GM06990 (cell line): ENCODE measurements at regions not wholly inside any gene's neighbourhood (a gene's known extent, or its start where the extent isn't known, plus 50 kb on each side); places are given as distances from the start of the nearest gene placed in this dataset.

Experiments
- DNase-seq: peaks from one replicate; pipeline ENCODE4 v3.0.0-alpha.2; 2011; ENCODE audit not compliant: insufficient read length; ENCODE audit errors: extremely low read depth
- H3K27me3 ChIP-seq: replicated peaks from 2 replicates; pipeline ENCODE4 v1.6.0; 2011; ENCODE audit warnings: low read length; ENCODE audit not compliant: control insufficient read depth, insufficient read depth
- H3K36me3 ChIP-seq: 2 replicates; pipeline ENCODE4 v1.5.1; 2011; ENCODE audit warnings: low read length; ENCODE audit not compliant: control insufficient read depth, insufficient read depth
- H3K4me3 ChIP-seq: replicated peaks from 2 replicates; pipeline ENCODE4 v1.5.1; 2011; ENCODE audit warnings: low read depth, mild to moderate bottlenecking, control low read depth, low read length
- CTCF ChIP-seq: IDR thresholded peaks from 2 replicates; pipeline ENCODE4 v1.5.1; 2011; ENCODE audit warnings: low read length, control low read depth, mild to moderate bottlenecking, inconsistent platforms; ENCODE audit not compliant: insufficient read depth, poor library complexity, severe bottlenecking

- no peak for TF ChIP-seq CTCF
- Histone ChIP-seq H3K36me3 (no peaks in the 10 kb centered on the region), H3K4me3 (no peak overlapping the region), H3K27me3 (no peaks in the 10 kb centered on the region)
- no peak for DNase-seq
Observed at GRCh38 chr6:9938801-9939200, 476.1 kb downstream of the TFAP2A start.

GRCh38 chr6:9937031-9937763 lies 477.7 kb downstream of the TFAP2A start:
- no peak overlapping the region for H3K4me3 ChIP-seq
- no peak for DNase-seq

GRCh38 chr6:9936551-9936950 lies 478.3 kb downstream of the TFAP2A start:
- Histone ChIP-seq H3K27me3 (no peaks in the 10 kb centered on the region), H3K36me3 (no peaks in the 10 kb centered on the region), H3K4me3 (no peak overlapping the region)
- no peak for DNase-seq
- no peak for TF ChIP-seq CTCF

More at GRCh38 chr6:9937031-9937763, 477.7 kb downstream of the TFAP2A start:
- no peaks in the 10 kb centered on the region for H3K36me3 ChIP-seq
- TF ChIP-seq CTCF: no peak
- no peaks in the 10 kb centered on the region for H3K27me3 ChIP-seq

GRCh38 chr6:9933677-9934076 lies 481.2 kb downstream of the TFAP2A start:
- Histone ChIP-seq H3K36me3 (no peaks in the 10 kb centered on the region), H3K4me3 (no peak overlapping the region), H3K27me3 (no peaks in the 10 kb centered on the region)
- no peak for DNase-seq
- TF ChIP-seq CTCF: no peak

GRCh38 chr6:9927275-9927674 lies 487.6 kb downstream of the TFAP2A start:
- Histone ChIP-seq H3K36me3 (no peaks in the 10 kb centered on the region), H3K27me3 (no peaks in the 10 kb centered on the region), H3K4me3 (no peak overlapping the region)
- no peak for DNase-seq
- no peak for TF ChIP-seq CTCF

GRCh38 chr6:9924971-9925370 lies 489.9 kb downstream of the TFAP2A start:
- TF ChIP-seq CTCF: no peak
- Histone ChIP-seq H3K36me3 (no peaks in the 10 kb centered on the region), H3K4me3 (no peak overlapping the region), H3K27me3 (no peaks in the 10 kb centered on the region)
- no peak for DNase-seq
